Mesendoderm (in vitro differentiated cells): ENCODE measurements at regions not wholly inside any gene's neighbourhood (a gene's known extent, or its start where the extent isn't known, plus 50 kb on each side); places are given as distances from the start of the nearest gene placed in this dataset.

Experiments
- DNase-seq: peaks from one replicate; pipeline ENCODE4 v3.0.0; 2013
- H2AK5ac ChIP-seq: 2 replicates; pipeline ENCODE4 v1.6.1; 2013; ENCODE audit warnings: low read length, inconsistent platforms
- H2BK120ac ChIP-seq: 2 replicates; pipeline ENCODE4 v1.6.1; 2013; ENCODE audit warnings: low read depth, mild to moderate bottlenecking, low read length, moderate library complexity, mixed read lengths
- H2BK15ac ChIP-seq: replicated peaks from 2 replicates; pipeline ENCODE4 v1.6.1; 2013; ENCODE audit warnings: low read depth, mild to moderate bottlenecking, moderate library complexity
- H2BK5ac ChIP-seq: 2 replicates; pipeline ENCODE4 v1.6.1; 2013; ENCODE audit warnings: low read length, inconsistent platforms
- H3K18ac ChIP-seq: 2 replicates; pipeline ENCODE4 v1.6.1; 2013; ENCODE audit warnings: mild to moderate bottlenecking, low read length, mixed read lengths
- H3K23ac ChIP-seq: one replicate; pipeline ENCODE4 v1.6.1; 2013; ENCODE audit warnings: low read length
- H3K27ac ChIP-seq: 2 replicates; pipeline ENCODE4 v1.5.1; 2013; ENCODE audit warnings: low read depth, mild to moderate bottlenecking, inconsistent platforms, low read length, moderate library complexity
- H3K27me3 ChIP-seq: 2 replicates; pipeline ENCODE4 v1.6.1; 2013; ENCODE audit warnings: low read length, control low read depth, mild to moderate bottlenecking, inconsistent platforms; ENCODE audit not compliant: insufficient read depth, poor library complexity
- H3K36me3 ChIP-seq: 2 replicates; pipeline ENCODE4 v1.6.1; 2013; ENCODE audit warnings: low read length, inconsistent platforms; ENCODE audit not compliant: control insufficient read depth, insufficient read depth
- H3K4ac ChIP-seq: one replicate; pipeline ENCODE4 v1.6.1; 2013; ENCODE audit warnings: low read depth, mild to moderate bottlenecking, low read length, moderate library complexity
- H3K4me1 ChIP-seq: 2 replicates; pipeline ENCODE4 v1.6.1; 2013; ENCODE audit warnings: low read depth, low read length, inconsistent platforms; ENCODE audit not compliant: control insufficient read depth
- H3K4me2 ChIP-seq: 2 replicates; pipeline ENCODE4 v1.6.1; 2013; ENCODE audit warnings: low read length
- H3K4me3 ChIP-seq: 2 replicates; pipeline ENCODE4 v1.5.1; 2013; ENCODE audit warnings: mild to moderate bottlenecking, low read length
- H3K56ac ChIP-seq: one replicate; pipeline ENCODE4 v1.6.1; 2013; ENCODE audit warnings: low read length
- H3K79me1 ChIP-seq: 2 replicates; pipeline ENCODE4 v1.6.1; 2013; ENCODE audit warnings: low read length, inconsistent platforms
- H3K79me2 ChIP-seq: 2 replicates; pipeline ENCODE4 v1.6.1; 2013; ENCODE audit warnings: mild to moderate bottlenecking, low read length; ENCODE audit not compliant: control insufficient read depth, insufficient read depth
- H3K9ac ChIP-seq: 2 replicates; pipeline ENCODE4 v1.6.1; 2013; ENCODE audit warnings: low read length, inconsistent platforms
- H4K5ac ChIP-seq: one replicate; pipeline ENCODE4 v1.6.1; 2013; ENCODE audit warnings: low read length
- H4K8ac ChIP-seq: one replicate; pipeline ENCODE4 v1.6.1; 2013; ENCODE audit warnings: low read depth, mild to moderate bottlenecking, control low read depth, low read length, moderate library complexity
- WGBS: extraction: QIAGEN DNeasy Blood & Tissue Kit; methylation state at CpG from one replicate; pipeline ENCODE4 v1.1.7; 2013; ENCODE audit warnings: low lambda C conversion rate, missing lambda C conversion rate; ENCODE audit not compliant: insufficient coverage; ENCODE audit errors: extremely low coverage; 5-methylcytosine and 5-hydroxymethylcytosine counted together

- H2BK5ac ChIP-seq, result no peak overlapping the region
- H4K8ac ChIP-seq, result no peak overlapping the region
- no peak overlapping the region for H3K9ac ChIP-seq
- no peak overlapping the region for H3K23ac ChIP-seq
- no peak overlapping the region for H3K27ac ChIP-seq
- no peak overlapping the region for H3K4ac ChIP-seq
- H3K4me1 ChIP-seq, result peaks cover 2% of the 10 kb centered on the region
- H3K4me3 ChIP-seq, result no peak overlapping the region
- H3K56ac ChIP-seq, result no peak overlapping the region
- no peak for DNase-seq
- no peak overlapping the region for H3K18ac ChIP-seq
- no peak overlapping the region for H4K5ac ChIP-seq
- no CpG with 5 or more reads among the region's 3 CpGs for WGBS
- no peak overlapping the region for H2AK5ac ChIP-seq
- no peaks in the 10 kb centered on the region for H3K79me1 ChIP-seq
- H3K36me3 ChIP-seq, result no peaks in the 10 kb centered on the region
- no peak overlapping the region for H2BK120ac ChIP-seq
- no peaks in the 10 kb centered on the region for H3K27me3 ChIP-seq
- H3K79me2 ChIP-seq, result no peaks in the 10 kb centered on the region
- H2BK15ac ChIP-seq, result no peak overlapping the region
- no peak overlapping the region for H3K4me2 ChIP-seq
These were observed 387.1 kb downstream of the OMA1 start for GRCh38 chr1:58159434-58159830.

GRCh38 chr1:58158506-58159433 is 387.8 kb downstream of the OMA1 start:
- no peak overlapping the region for H3K4me3 ChIP-seq
- no CpG with 5 or more reads among the region's 11 CpGs for WGBS
- peaks cover 2% of the 10 kb centered on the region for H3K4me1 ChIP-seq

GRCh38 chr1:58158016-58158415 is 388.5 kb downstream of the OMA1 start:
- no peak overlapping the region for H3K4me3 ChIP-seq
- peak; percentile 60 for DNase-seq

More at GRCh38 chr1:58158506-58159433, 387.8 kb downstream of the OMA1 start:
- Histone ChIP-seq H3K18ac (no peak overlapping the region), H4K8ac (no peak overlapping the region), H3K27ac (peak overlapping the region; percentile 59), H3K79me2 (no peaks in the 10 kb centered on the region), H2BK5ac (no peak overlapping the region), H3K56ac (no peak overlapping the region), H3K23ac (no peak overlapping the region), H2BK15ac (no peak overlapping the region), H3K27me3 (no peaks in the 10 kb centered on the region), H2BK120ac (no peak overlapping the region), H4K5ac (no peak overlapping the region), H3K4me2 (no peak overlapping the region), H2AK5ac (no peak overlapping the region), H3K79me1 (no peaks in the 10 kb centered on the region), H3K9ac (no peak overlapping the region), H3K36me3 (no peaks in the 10 kb centered on the region), H3K4ac (no peak overlapping the region)
- peak; percentile 32 for DNase-seq

GRCh38 chr1:58157256-58157655 is 389.3 kb downstream of the OMA1 start:
- H3K18ac ChIP-seq, result no peak overlapping the region
- no peak overlapping the region for H3K4me2 ChIP-seq
- H4K8ac ChIP-seq, result no peak overlapping the region
- no peaks in the 10 kb centered on the region for H3K79me1 ChIP-seq
- H2BK15ac ChIP-seq, result no peak overlapping the region
- no peak for DNase-seq
- no peak overlapping the region for H2AK5ac ChIP-seq
- no peak overlapping the region for H2BK120ac ChIP-seq
- H3K27ac ChIP-seq, result no peak overlapping the region
- H3K4me1 ChIP-seq, result peaks cover 2% of the 10 kb centered on the region
- H3K79me2 ChIP-seq, result no peaks in the 10 kb centered on the region
- no peak overlapping the region for H3K23ac ChIP-seq
- no peak overlapping the region for H4K5ac ChIP-seq
- H3K4ac ChIP-seq, result no peak overlapping the region
- no peak overlapping the region for H3K9ac ChIP-seq
- H3K27me3 ChIP-seq, result no peaks in the 10 kb centered on the region
- peak overlapping the region; percentile 10 for H3K56ac ChIP-seq
- H3K4me3 ChIP-seq, result no peak overlapping the region
- H2BK5ac ChIP-seq, result peak overlapping the region; percentile 17
- WGBS, result no CpG with 5 or more reads among the region's 4 CpGs
- H3K36me3 ChIP-seq, result no peaks in the 10 kb centered on the region

More at GRCh38 chr1:58158016-58158415, 388.5 kb downstream of the OMA1 start:
- Histone ChIP-seq H3K79me2 (no peaks in the 10 kb centered on the region), H3K56ac (no peak overlapping the region), H3K27me3 (no peaks in the 10 kb centered on the region), H2BK120ac (no peak overlapping the region), H3K4me1 (peaks cover 2% of the 10 kb centered on the region), H2AK5ac (no peak overlapping the region), H3K79me1 (no peaks in the 10 kb centered on the region), H3K4ac (no peak overlapping the region), H3K18ac (no peak overlapping the region), H4K5ac (no peak overlapping the region), H4K8ac (no peak overlapping the region), H3K36me3 (no peaks in the 10 kb centered on the region), H3K23ac (no peak overlapping the region), H3K4me2 (no peak overlapping the region), H3K9ac (no peak overlapping the region), H2BK15ac (no peak overlapping the region), H3K27ac (peak overlapping the region; percentile 59), H2BK5ac (no peak overlapping the region)

- Histone ChIP-seq H3K4ac (no peak overlapping the region), H3K27me3 (no peaks in the 10 kb centered on the region), H3K23ac (no peak overlapping the region), H3K4me1 (peaks cover 2% of the 10 kb centered on the region), H3K79me2 (no peaks in the 10 kb centered on the region), H3K4me2 (no peak overlapping the region), H3K4me3 (no peak overlapping the region), H2BK120ac (no peak overlapping the region), H4K5ac (no peak overlapping the region), H3K79me1 (no peaks in the 10 kb centered on the region), H2AK5ac (no peak overlapping the region), H3K27ac (no peak overlapping the region), H2BK5ac (no peak overlapping the region), H3K56ac (no peak overlapping the region), H3K36me3 (no peaks in the 10 kb centered on the region), H3K18ac (no peak overlapping the region), H3K9ac (no peak overlapping the region), H4K8ac (no peak overlapping the region), H2BK15ac (no peak overlapping the region)
- no CpG with 5 or more reads among the region's 3 CpGs for WGBS
- DNase-seq, result no peak
These were observed 389.7 kb downstream of the OMA1 start for GRCh38 chr1:58156831-58157230.

- H2AK5ac ChIP-seq, result no peak overlapping the region
- peaks cover 2% of the 10 kb centered on the region for H3K4me1 ChIP-seq
- H2BK15ac ChIP-seq, result no peak overlapping the region
These were observed 390.4 kb downstream of the OMA1 start for GRCh38 chr1:58156124-58156468.

More at GRCh38 chr1:58156124-58156468, 390.4 kb downstream of the OMA1 start:
- Histone ChIP-seq H3K4me2 (no peak overlapping the region), H2BK5ac (no peak overlapping the region), H3K4ac (no peak overlapping the region), H3K56ac (no peak overlapping the region), H3K27me3 (no peaks in the 10 kb centered on the region), H3K4me3 (no peak overlapping the region), H3K27ac (no peak overlapping the region), H3K36me3 (no peaks in the 10 kb centered on the region), H4K8ac (no peak overlapping the region), H3K79me1 (no peaks in the 10 kb centered on the region), H3K79me2 (no peaks in the 10 kb centered on the region), H4K5ac (no peak overlapping the region), H3K9ac (no peak overlapping the region), H3K18ac (no peak overlapping the region), H3K23ac (no peak overlapping the region), H2BK120ac (no peak overlapping the region)
- DNase-seq, result no peak
- WGBS, result no CpG with 5 or more reads among the region's 1 CpG
